IMR-90 (cell line): ENCODE measurements at regions not wholly inside any gene's neighbourhood (a gene's known extent, or its start where the extent isn't known, plus 50 kb on each side); places are given as distances from the start of the nearest gene placed in this dataset.

Source experiments
- ATAC-seq: fragments of 200-7000 bp; cut with Tn5 transposase; 2 replicates; pipeline ENCODE4 v1.9.1; 2020; ENCODE audit warnings: low read depth, mild to moderate bottlenecking, moderate library complexity
- BruUV-seq: library from RNA; stranded (reverse); fragments of 400-500 nt; replicated peaks from 2 replicates; lab custom pipeline; 2021; lab: Mats Ljungman, UMichigan
- CTCF ChIA-PET: fragments of 300-600 bp; formaldehyde crosslinking; extraction: SDS; loops from one replicate; lab custom pipeline; 2021; ENCODE audit warnings: antibody characterized with exemption; lab: Yijun Ruan, JAX
- POLR2A ChIA-PET: fragments of 300-600 bp; sonication (Branson Sonifier 250); formaldehyde crosslinking; loops from one replicate; lab custom pipeline; 2022; ENCODE audit warnings: antibody characterized with exemption; ENCODE audit not compliant: unreplicated experiment; lab: Charles Lee
- DNase-seq: peaks from one replicate; pipeline ENCODE4 v3.0.0; 2013
- H2AFZ ChIP-seq: replicated peaks from 2 replicates; pipeline ENCODE3; 2013; ENCODE audit warnings: low read length, mild to moderate bottlenecking; ENCODE audit not compliant: poor library complexity
- H2AK5ac ChIP-seq: 2 replicates; pipeline ENCODE4 v1.6.1; 2013; ENCODE audit warnings: low read depth, low read length, inconsistent platforms
- H2AK9ac ChIP-seq: replicated peaks from 2 replicates; pipeline ENCODE3; 2013; ENCODE audit warnings: mild to moderate bottlenecking, low read depth, low read length, moderate library complexity; ENCODE audit not compliant: poor library complexity
- H2BK120ac ChIP-seq: 2 replicates; pipeline ENCODE4 v1.6.1; 2013; ENCODE audit warnings: low read depth, low read length, inconsistent platforms
- H2BK15ac ChIP-seq: 3 replicates; pipeline ENCODE4 v1.6.1; 2013; ENCODE audit warnings: low read depth, low read length, inconsistent platforms
- H2BK20ac ChIP-seq: 2 replicates; pipeline ENCODE4 v1.6.1; 2013; ENCODE audit warnings: low read depth, mild to moderate bottlenecking, inconsistent platforms, low read length, moderate library complexity
- H2BK5ac ChIP-seq: 2 replicates; pipeline ENCODE4 v1.6.1; 2013; ENCODE audit warnings: mild to moderate bottlenecking, low read depth, low read length, inconsistent platforms; ENCODE audit not compliant: poor library complexity, severe bottlenecking
- H3K14ac ChIP-seq: replicated peaks from 2 replicates; pipeline ENCODE4 v1.6.1; 2013; ENCODE audit warnings: low read depth, low read length, inconsistent platforms
- H3K18ac ChIP-seq: 2 replicates; pipeline ENCODE4 v1.6.1; 2013; ENCODE audit warnings: low read depth, low read length, control low read depth
- H3K23ac ChIP-seq: 2 replicates; pipeline ENCODE4 v1.6.1; 2013; ENCODE audit warnings: low read depth, low read length, inconsistent platforms
- H3K27ac ChIP-seq: 2 replicates; pipeline ENCODE4 v1.5.1; 2013; ENCODE audit warnings: mild to moderate bottlenecking, control low read depth, low read length; ENCODE audit not compliant: insufficient read depth
- H3K27me3 ChIP-seq: 2 replicates; pipeline ENCODE4 v1.6.1; 2013; ENCODE audit warnings: low read length; ENCODE audit not compliant: control insufficient read depth, insufficient read depth
- H3K36me3 ChIP-seq: 2 replicates; pipeline ENCODE4 v1.6.1; 2013; ENCODE audit warnings: low read length, mixed read lengths; ENCODE audit not compliant: control insufficient read depth, insufficient read depth
- H3K4ac ChIP-seq: 2 replicates; pipeline ENCODE4 v1.6.1; 2013; ENCODE audit warnings: low read depth, low read length, inconsistent platforms
- H3K4me1 ChIP-seq: 2 replicates; pipeline ENCODE4 v1.6.1; 2013; ENCODE audit warnings: low read length, mixed read lengths; ENCODE audit not compliant: control insufficient read depth, insufficient read depth
- H3K4me2 ChIP-seq: 2 replicates; pipeline ENCODE4 v1.6.1; 2013; ENCODE audit warnings: low read depth, mild to moderate bottlenecking, control low read depth, low read length, moderate library complexity
- H3K4me3 ChIP-seq: 2 replicates; pipeline ENCODE4 v1.5.1; 2013; ENCODE audit warnings: low read depth, mild to moderate bottlenecking, control low read depth, low read length, moderate library complexity; ENCODE audit not compliant: insufficient read depth
- H3K56ac ChIP-seq: 2 replicates; pipeline ENCODE4 v1.6.1; 2013; ENCODE audit warnings: low read length, inconsistent platforms; ENCODE audit not compliant: insufficient read depth; ENCODE audit errors: extremely low read depth
- H3K79me1 ChIP-seq, 2 experiments: 2 replicates each; pipeline ENCODE4 v1.6.1; 2013; ENCODE audit warnings: low read length in 2 of 2, inconsistent platforms in 1 of 2, low read depth in 1 of 2
- H3K9ac ChIP-seq: 2 replicates; pipeline ENCODE4 v1.6.1; 2013; ENCODE audit warnings: low read depth, low read length, control low read depth
- H3K9me1 ChIP-seq: 2 replicates; pipeline ENCODE4 v1.6.1; 2013; ENCODE audit warnings: low read length, inconsistent platforms; ENCODE audit not compliant: insufficient read depth
- H3K9me3 ChIP-seq: 2 replicates; pipeline ENCODE4 v1.6.1; 2013; ENCODE audit warnings: low read length; ENCODE audit not compliant: control insufficient read depth, insufficient read depth
- H4K20me1 ChIP-seq: 2 replicates; pipeline ENCODE4 v1.6.1; 2013; ENCODE audit warnings: low read length, inconsistent platforms; ENCODE audit not compliant: insufficient read depth
- H4K5ac ChIP-seq: 2 replicates; pipeline ENCODE4 v1.6.1; 2013; ENCODE audit warnings: mild to moderate bottlenecking, low read depth, low read length, control low read depth
- H4K8ac ChIP-seq, 2 experiments: 2 replicates each; pipeline ENCODE4 v1.6.1; 2013; ENCODE audit warnings: low read depth in 2 of 2, low read length in 2 of 2, control low read depth in 1 of 2, inconsistent platforms in 1 of 2
- H4K91ac ChIP-seq: 2 replicates; pipeline ENCODE4 v1.6.1; 2013; ENCODE audit warnings: low read depth, low read length, inconsistent platforms; ENCODE audit not compliant: insufficient read depth
- BHLHE40 ChIP-seq: fragments of 150-350 bp; IDR thresholded peaks from 2 replicates; pipeline ENCODE4 v1.6.1; 2016; ENCODE audit warnings: mild to moderate bottlenecking, low read depth, low read length
- CHD1 ChIP-seq: IDR thresholded peaks from 2 replicates; pipeline ENCODE4 v1.6.1; 2012; ENCODE audit warnings: low read depth, low read length, improper control_type of control experiment
- FOS ChIP-seq: fragments of 150-350 bp; IDR thresholded peaks from 2 replicates; pipeline ENCODE4 v1.6.1; 2016; ENCODE audit warnings: low read depth, low read length
- MAFK ChIP-seq: IDR thresholded peaks from 2 replicates; pipeline ENCODE4 v1.6.1; 2012; ENCODE audit warnings: low read depth, low read length, improper control_type of control experiment
- MAZ ChIP-seq: IDR thresholded peaks from 2 replicates; pipeline ENCODE4 v1.6.1; 2012; ENCODE audit warnings: low read depth, mild to moderate bottlenecking, low read length, improper control_type of control experiment, moderate library complexity, borderline replicate concordance
- MXI1 ChIP-seq: IDR thresholded peaks from 2 replicates; pipeline ENCODE4 v1.6.1; 2012; ENCODE audit warnings: low read depth, mild to moderate bottlenecking, low read length, moderate library complexity, borderline replicate concordance
- NFE2L2 ChIP-seq: fragments of 150-350 bp; IDR thresholded peaks from 2 replicates; pipeline ENCODE4 v1.6.1; 2016; ENCODE audit warnings: low read depth, mild to moderate bottlenecking, low read length
- POLR2A ChIP-seq: IDR thresholded peaks from 2 replicates; pipeline ENCODE4 v1.6.1; 2012; ENCODE audit warnings: mild to moderate bottlenecking, low read depth, low read length
- RAD21 ChIP-seq: IDR thresholded peaks from 2 replicates; pipeline ENCODE4 v1.6.1; 2012; ENCODE audit warnings: low read length, improper control_type of control experiment
- RCOR1 ChIP-seq: IDR thresholded peaks from 2 replicates; pipeline ENCODE4 v1.6.1; 2012; ENCODE audit warnings: mild to moderate bottlenecking, low read length, improper control_type of control experiment; ENCODE audit not compliant: insufficient replicate concordance
- RFX5 ChIP-seq: IDR thresholded peaks from 2 replicates; pipeline ENCODE4 v1.8.0; 2012; ENCODE audit warnings: low read depth, mild to moderate bottlenecking, low read length, moderate library complexity
- WGBS, 2 experiments: methylation state at CpG; one replicate each; pipeline versions ENCODE4 v1.1.5 to v1.1.7; 2013; ENCODE audit warnings: missing lambda C conversion rate in 2 of 2; ENCODE audit not compliant: insufficient read length in 1 of 2; ENCODE audit errors: extremely low coverage in 2 of 2; 5-methylcytosine and 5-hydroxymethylcytosine counted together
- dilution Hi-C: fragments of 300-500 bp; cut with HindIII; formaldehyde crosslinking; loops from one replicate; pipeline ENCODE4 v1.14.3; 2018; ENCODE audit warnings: low sequenced_read_pairs; ENCODE audit not compliant: unreplicated experiment
- in situ Hi-C: fragments of 300-500 bp; cut with MboI; formaldehyde crosslinking; loops from 3 replicates; pipeline ENCODE4 v1.14.3; 2019; ENCODE audit warnings: low sequenced_read_pairs, inconsistent platforms, mixed read lengths
- intact Hi-C: fragments of 100-400 bp; cut with micrococcal nuclease; formaldehyde crosslinking; loops from 2 replicates; pipeline ENCODE4 v1.10.0; 2022
- TF ChIP-seq, protein P1 (sequence below): conservative IDR thresholded peaks from 2 replicates; pipeline ENCODE4 v1.5.1; 2012; ENCODE audit warnings: mild to moderate bottlenecking, low read depth, low read length, improper control_type of control experiment
- TF ChIP-seq, protein P2 (sequence below): fragments of 150-350 bp; IDR thresholded peaks from 2 replicates; pipeline ENCODE4 v1.6.1; 2017; ENCODE audit warnings: mild to moderate bottlenecking, antibody characterized with exemption, low read length, low read depth
- TF ChIP-seq, protein P3 (sequence below): fragments of 150-350 bp; IDR thresholded peaks from 2 replicates; pipeline ENCODE4 v1.6.1; 2016; ENCODE audit warnings: low read depth, mild to moderate bottlenecking, low read length, moderate library complexity, borderline replicate concordance

DNA sequence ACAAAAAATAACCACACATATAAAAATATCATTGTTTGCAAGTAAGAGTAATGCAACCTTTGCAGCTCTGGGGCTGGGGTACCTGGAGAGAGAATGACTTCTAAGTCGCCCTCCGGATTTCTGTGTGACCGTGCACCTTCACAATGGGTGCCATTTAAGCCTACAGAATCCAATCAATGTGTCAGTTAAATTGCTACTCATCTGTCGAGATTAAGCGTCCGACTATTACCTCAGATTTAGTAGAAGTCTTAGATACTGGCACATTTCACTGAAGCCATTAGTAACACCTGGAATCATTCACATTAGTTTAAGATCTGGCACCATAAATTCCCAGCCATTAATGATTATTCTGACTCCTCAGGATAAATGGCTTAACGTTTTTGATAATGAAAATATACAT is 507.3 kb upstream of the MGMT start:
- H3K9ac ChIP-seq: no peak overlapping the region
- H4K91ac ChIP-seq: no peak overlapping the region
- in situ Hi-C loops (no loop called here), intact Hi-C loops (no loop called here), dilution Hi-C loops (no loop called here)
- POLR2A ChIA-PET: no interaction called here
- no peaks in the 10 kb centered on the region for H3K4me1 ChIP-seq
- no peak overlapping the region for H3K27ac ChIP-seq
- H2BK5ac ChIP-seq: no peak overlapping the region
- DNase-seq (no peak), ATAC-seq (no peak)
- H2BK20ac ChIP-seq: no peak overlapping the region
- no peak overlapping the region for H3K14ac ChIP-seq
- no peak overlapping the region for H2AK9ac ChIP-seq
- no peak overlapping the region for H3K4me2 ChIP-seq
- no peaks in the 10 kb centered on the region for H3K36me3 ChIP-seq
- CTCF ChIA-PET: no interaction called here
- no peak overlapping the region for H4K5ac ChIP-seq
- H4K20me1 ChIP-seq: no peaks in the 10 kb centered on the region
- H2BK120ac ChIP-seq: no peak overlapping the region
- H3K9me3 ChIP-seq: peaks cover 32% of the 10 kb centered on the region
- no peak overlapping the region for H2AFZ ChIP-seq
- no peak overlapping the region for H3K23ac ChIP-seq
- H3K9me1 ChIP-seq: no peaks in the 10 kb centered on the region
- H2BK15ac ChIP-seq: no peak overlapping the region
- no peaks in the 10 kb centered on the region for H3K79me1 ChIP-seq
- H3K56ac ChIP-seq: no peak overlapping the region
- no peak overlapping the region for H3K18ac ChIP-seq
- H3K27me3 ChIP-seq: no peaks in the 10 kb centered on the region
- TF ChIP-seq MAZ (no peak), POLR2A (no peak), MAFK (no peak), MXI1 (no peak), RFX5 (no peak), BHLHE40 (no peak), RCOR1 (no peak), NFE2L2 (no peak), RAD21 (no peak), FOS (no peak), CHD1 (no peak)
- TF ChIP-seq, protein P1, sequence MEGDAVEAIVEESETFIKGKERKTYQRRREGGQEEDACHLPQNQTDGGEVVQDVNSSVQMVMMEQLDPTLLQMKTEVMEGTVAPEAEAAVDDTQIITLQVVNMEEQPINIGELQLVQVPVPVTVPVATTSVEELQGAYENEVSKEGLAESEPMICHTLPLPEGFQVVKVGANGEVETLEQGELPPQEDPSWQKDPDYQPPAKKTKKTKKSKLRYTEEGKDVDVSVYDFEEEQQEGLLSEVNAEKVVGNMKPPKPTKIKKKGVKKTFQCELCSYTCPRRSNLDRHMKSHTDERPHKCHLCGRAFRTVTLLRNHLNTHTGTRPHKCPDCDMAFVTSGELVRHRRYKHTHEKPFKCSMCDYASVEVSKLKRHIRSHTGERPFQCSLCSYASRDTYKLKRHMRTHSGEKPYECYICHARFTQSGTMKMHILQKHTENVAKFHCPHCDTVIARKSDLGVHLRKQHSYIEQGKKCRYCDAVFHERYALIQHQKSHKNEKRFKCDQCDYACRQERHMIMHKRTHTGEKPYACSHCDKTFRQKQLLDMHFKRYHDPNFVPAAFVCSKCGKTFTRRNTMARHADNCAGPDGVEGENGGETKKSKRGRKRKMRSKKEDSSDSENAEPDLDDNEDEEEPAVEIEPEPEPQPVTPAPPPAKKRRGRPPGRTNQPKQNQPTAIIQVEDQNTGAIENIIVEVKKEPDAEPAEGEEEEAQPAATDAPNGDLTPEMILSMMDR: no peak
- TF ChIP-seq, protein P2, sequence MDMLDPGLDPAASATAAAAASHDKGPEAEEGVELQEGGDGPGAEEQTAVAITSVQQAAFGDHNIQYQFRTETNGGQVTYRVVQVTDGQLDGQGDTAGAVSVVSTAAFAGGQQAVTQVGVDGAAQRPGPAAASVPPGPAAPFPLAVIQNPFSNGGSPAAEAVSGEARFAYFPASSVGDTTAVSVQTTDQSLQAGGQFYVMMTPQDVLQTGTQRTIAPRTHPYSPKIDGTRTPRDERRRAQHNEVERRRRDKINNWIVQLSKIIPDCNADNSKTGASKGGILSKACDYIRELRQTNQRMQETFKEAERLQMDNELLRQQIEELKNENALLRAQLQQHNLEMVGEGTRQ: no peak
- TF ChIP-seq, protein P3, sequence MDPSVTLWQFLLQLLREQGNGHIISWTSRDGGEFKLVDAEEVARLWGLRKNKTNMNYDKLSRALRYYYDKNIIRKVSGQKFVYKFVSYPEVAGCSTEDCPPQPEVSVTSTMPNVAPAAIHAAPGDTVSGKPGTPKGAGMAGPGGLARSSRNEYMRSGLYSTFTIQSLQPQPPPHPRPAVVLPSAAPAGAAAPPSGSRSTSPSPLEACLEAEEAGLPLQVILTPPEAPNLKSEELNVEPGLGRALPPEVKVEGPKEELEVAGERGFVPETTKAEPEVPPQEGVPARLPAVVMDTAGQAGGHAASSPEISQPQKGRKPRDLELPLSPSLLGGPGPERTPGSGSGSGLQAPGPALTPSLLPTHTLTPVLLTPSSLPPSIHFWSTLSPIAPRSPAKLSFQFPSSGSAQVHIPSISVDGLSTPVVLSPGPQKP: no peak
- no TSS peak for BruUV-seq
- no peak overlapping the region for H4K8ac ChIP-seq
- H2AK5ac ChIP-seq: no peak overlapping the region
- H3K4me3 ChIP-seq: no peak overlapping the region
- H3K4ac ChIP-seq: no peak overlapping the region
- no CpG with 5 or more reads among the region's 7 CpGs for WGBS, 2 experiments
